Suprapubic skin (tissue), 4 donors: ENCODE measurements at regions not wholly inside any gene's neighbourhood (a gene's known extent, or its start where the extent isn't known, plus 50 kb on each side); places are given as distances from the start of the nearest gene placed in this dataset.

Source experiments
- DNase-seq, 2 donors: peaks; one replicate each; pipeline ENCODE4 v3.0.0-alpha.2; 2019; ENCODE audit warnings: low spot score in 2 of 2
- H3K27ac ChIP-seq: fragments of 200-600 bp; sonication (generic); one replicate; pipeline ENCODE4 v1.5.1; 2019
- H3K27me3 ChIP-seq: fragments of 200-600 bp; sonication (generic); one replicate; pipeline ENCODE4 v1.5.1; 2019
- H3K36me3 ChIP-seq: fragments of 200-600 bp; sonication (generic); one replicate; pipeline ENCODE4 v1.5.1; 2019
- H3K4me1 ChIP-seq: fragments of 200-600 bp; sonication (generic); one replicate; pipeline ENCODE4 v1.5.1; 2019
- H3K4me3 ChIP-seq: fragments of 200-600 bp; sonication (generic); one replicate; pipeline ENCODE4 v1.5.1; 2019; ENCODE audit warnings: mild to moderate bottlenecking
- H3K9me3 ChIP-seq: fragments of 200-600 bp; sonication (generic); one replicate; pipeline ENCODE4 v1.5.1; 2019
- EP300 ChIP-seq: sonication (generic); formaldehyde crosslinking; IDR thresholded peaks from one replicate; pipeline ENCODE4 v1.6.1; 2017; ENCODE audit warnings: antibody characterized with exemption
- POLR2A ChIP-seq, 2 donors: fragments of 450-650 bp; IDR thresholded peaks; one replicate each; pipeline ENCODE4 v1.6.1; 2017; ENCODE audit warnings: antibody characterized with exemption in 2 of 2, mild to moderate bottlenecking in 2 of 2, moderate library complexity in 2 of 2
- POLR2AphosphoS5 ChIP-seq, 3 donors: sonication (generic); formaldehyde crosslinking; IDR thresholded peaks; one replicate each; pipeline ENCODE4 v1.6.1; 2017; ENCODE audit warnings: antibody characterized with exemption in 3 of 3
- WGBS: methylation state at CpG from one replicate; pipeline ENCODE4 v1.1.5; 2018; 5-methylcytosine and 5-hydroxymethylcytosine counted together
- TF ChIP-seq, protein P1 (sequence below), 2 donors: fragments of 200-600 bp in 1 of 2; fragments of 450-650 bp in 1 of 2; sonication (generic) in 1 of 2; IDR thresholded peaks; one replicate each; pipeline ENCODE4 v1.5.1; 2016 to 2019; ENCODE audit warnings: antibody characterized with exemption in 2 of 2, mild to moderate bottlenecking in 1 of 2, moderate library complexity in 1 of 2

DNA sequence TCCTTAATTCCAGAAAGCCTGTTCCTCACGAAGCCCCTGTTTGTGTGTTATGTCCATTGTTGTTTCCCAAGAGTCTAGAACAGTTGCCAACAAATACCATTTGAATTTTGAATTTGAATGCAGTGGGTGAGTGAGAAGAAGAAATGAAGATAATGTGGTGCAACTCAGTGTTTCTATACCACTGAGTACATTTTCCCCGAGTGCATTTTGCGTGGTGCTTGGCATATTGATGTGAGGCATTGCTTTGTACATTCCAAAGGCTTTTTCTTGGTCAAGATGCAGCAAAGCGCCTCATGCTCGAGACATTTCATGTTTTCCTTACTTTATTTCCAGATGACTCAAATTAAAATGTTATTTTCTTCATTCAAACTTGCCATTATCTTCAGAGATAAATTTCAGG, 253.1 kb upstream of the RPS6KA3 start:
- Histone ChIP-seq H3K36me3 (no peaks in the 10 kb centered on the region), H3K27ac (no peak overlapping the region)
- WGBS, result 71% methylated on average over 5 of the region's 5 CpGs

DNA sequence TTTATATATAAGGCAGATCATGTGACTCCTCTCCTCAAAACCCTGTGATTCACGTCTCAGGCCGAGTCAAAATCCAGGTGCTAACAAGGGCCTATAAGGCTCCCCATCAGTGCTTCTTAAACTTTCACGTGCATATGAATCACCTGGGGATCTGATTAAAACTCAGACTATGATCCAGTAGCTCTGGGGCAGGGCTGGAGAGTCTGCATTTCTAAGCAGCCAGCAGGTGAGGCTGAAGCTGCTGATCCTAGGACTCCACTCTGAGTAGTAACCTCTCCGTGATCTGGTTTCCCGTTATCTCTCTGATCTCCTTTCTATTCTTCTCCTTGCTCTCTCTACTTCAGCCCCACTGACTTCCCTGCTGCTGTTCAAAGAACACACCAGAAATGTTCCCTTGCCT, 252.4 kb upstream of the RPS6KA3 start:
- no peaks in the 10 kb centered on the region for H3K27me3 ChIP-seq
- no peaks in the 10 kb centered on the region for H3K9me3 ChIP-seq
- no peak for DNase-seq
- H3K36me3 ChIP-seq, result no peaks in the 10 kb centered on the region
- H3K27ac ChIP-seq, result no peak overlapping the region
- no peaks in the 10 kb centered on the region for H3K4me1 ChIP-seq
- WGBS, result 48% methylated on average over 5 of the region's 5 CpGs
- TF ChIP-seq POLR2A (IDR thresholded peaks at IDR 0.05) (no peak), POLR2AphosphoS5 (IDR thresholded peaks at IDR 0.05) (no peak), EP300 (no peak)
- TF ChIP-seq, protein P1, sequence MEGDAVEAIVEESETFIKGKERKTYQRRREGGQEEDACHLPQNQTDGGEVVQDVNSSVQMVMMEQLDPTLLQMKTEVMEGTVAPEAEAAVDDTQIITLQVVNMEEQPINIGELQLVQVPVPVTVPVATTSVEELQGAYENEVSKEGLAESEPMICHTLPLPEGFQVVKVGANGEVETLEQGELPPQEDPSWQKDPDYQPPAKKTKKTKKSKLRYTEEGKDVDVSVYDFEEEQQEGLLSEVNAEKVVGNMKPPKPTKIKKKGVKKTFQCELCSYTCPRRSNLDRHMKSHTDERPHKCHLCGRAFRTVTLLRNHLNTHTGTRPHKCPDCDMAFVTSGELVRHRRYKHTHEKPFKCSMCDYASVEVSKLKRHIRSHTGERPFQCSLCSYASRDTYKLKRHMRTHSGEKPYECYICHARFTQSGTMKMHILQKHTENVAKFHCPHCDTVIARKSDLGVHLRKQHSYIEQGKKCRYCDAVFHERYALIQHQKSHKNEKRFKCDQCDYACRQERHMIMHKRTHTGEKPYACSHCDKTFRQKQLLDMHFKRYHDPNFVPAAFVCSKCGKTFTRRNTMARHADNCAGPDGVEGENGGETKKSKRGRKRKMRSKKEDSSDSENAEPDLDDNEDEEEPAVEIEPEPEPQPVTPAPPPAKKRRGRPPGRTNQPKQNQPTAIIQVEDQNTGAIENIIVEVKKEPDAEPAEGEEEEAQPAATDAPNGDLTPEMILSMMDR (IDR thresholded peaks at IDR 0.05), result no peak
- no peak overlapping the region for H3K4me3 ChIP-seq

More for the DNA sequence above, 253.1 kb upstream of the RPS6KA3 start:
- H3K9me3 ChIP-seq, result no peaks in the 10 kb centered on the region
- TF ChIP-seq, protein P1 (IDR thresholded peaks at IDR 0.05), result no peak
- TF ChIP-seq EP300, result no peak
- no peak for TF ChIP-seq POLR2A (IDR thresholded peaks at IDR 0.05)
- TF ChIP-seq POLR2AphosphoS5 (IDR thresholded peaks at IDR 0.05), result no peak
- no peaks in the 10 kb centered on the region for H3K27me3 ChIP-seq
- DNase-seq, result no peak
- no peak overlapping the region for H3K4me3 ChIP-seq
- no peaks in the 10 kb centered on the region for H3K4me1 ChIP-seq

DNA sequence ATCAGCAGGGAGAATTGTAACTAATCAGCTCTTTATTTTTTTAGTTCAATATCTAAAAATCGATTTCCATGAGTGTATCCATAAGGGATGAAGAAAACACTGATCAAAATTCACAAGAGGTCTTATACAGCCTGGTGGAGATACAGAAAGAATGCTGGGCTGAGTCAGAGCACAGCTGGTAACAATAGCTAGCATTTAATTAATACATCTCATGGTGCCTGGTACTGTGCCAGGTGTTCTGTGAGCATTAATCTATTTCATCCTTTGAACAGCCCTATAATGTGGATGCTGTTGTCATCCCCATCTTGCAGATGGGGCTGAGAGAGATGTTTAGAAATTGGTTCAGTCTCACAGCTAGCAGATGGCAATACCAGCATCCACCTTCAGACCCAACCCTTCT, 250.9 kb upstream of the RPS6KA3 start:
- H3K4me1 ChIP-seq, result no peaks in the 10 kb centered on the region
- DNase-seq, result no peak
- no peak overlapping the region for H3K27ac ChIP-seq
- 48% methylated on average over 1 of the region's 1 CpG for WGBS
- H3K27me3 ChIP-seq, result no peaks in the 10 kb centered on the region
- H3K9me3 ChIP-seq, result no peaks in the 10 kb centered on the region
- no peaks in the 10 kb centered on the region for H3K36me3 ChIP-seq
- H3K4me3 ChIP-seq, result no peak overlapping the region
- no peak for TF ChIP-seq POLR2AphosphoS5 (IDR thresholded peaks at IDR 0.05)
- TF ChIP-seq, protein P1 (IDR thresholded peaks at IDR 0.05), result no peak
- TF ChIP-seq POLR2A (IDR thresholded peaks at IDR 0.05), result no peak
- TF ChIP-seq EP300, result no peak

DNA sequence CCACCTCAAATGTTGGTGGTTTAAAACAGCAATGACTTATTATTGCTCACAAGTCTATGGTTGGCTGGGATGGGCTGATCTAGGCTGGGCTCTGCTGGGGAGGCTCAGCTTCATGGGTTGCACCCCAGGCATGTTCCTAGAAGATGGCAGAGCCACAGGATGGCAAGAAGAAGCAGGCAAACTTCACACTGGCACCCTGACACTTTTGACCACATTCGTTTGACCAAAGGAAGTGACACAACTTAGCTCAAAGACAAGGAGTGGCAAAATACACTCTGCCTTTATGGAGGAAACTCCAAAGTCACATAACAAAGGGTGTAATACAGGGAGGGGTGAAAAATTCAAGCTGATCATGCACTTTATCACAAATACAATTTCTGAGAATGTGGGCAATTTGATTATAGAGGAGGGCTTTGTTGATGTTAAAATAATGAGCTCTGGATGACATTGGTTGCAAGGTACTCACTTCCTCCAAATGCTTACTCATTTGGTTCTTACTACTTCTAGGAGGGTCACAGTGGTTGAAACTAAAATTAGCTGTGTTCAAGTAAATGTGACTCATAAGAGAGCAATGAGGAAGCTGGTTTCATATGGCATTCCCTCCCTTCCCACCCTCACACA, 249.2 kb upstream of the RPS6KA3 start:
- Histone ChIP-seq H3K4me1 (no peaks in the 10 kb centered on the region), H3K27ac (no peak overlapping the region), H3K27me3 (no peaks in the 10 kb centered on the region), H3K9me3 (no peaks in the 10 kb centered on the region), H3K4me3 (no peak overlapping the region), H3K36me3 (no peaks in the 10 kb centered on the region)
- no peak for DNase-seq
- 40% methylated on average over 1 of the region's 1 CpG for WGBS
- TF ChIP-seq POLR2A (IDR thresholded peaks at IDR 0.05), result no peak
- TF ChIP-seq, protein P1 (IDR thresholded peaks at IDR 0.05), result no peak
- no peak for TF ChIP-seq POLR2AphosphoS5 (IDR thresholded peaks at IDR 0.05)
- no peak for TF ChIP-seq EP300

DNA sequence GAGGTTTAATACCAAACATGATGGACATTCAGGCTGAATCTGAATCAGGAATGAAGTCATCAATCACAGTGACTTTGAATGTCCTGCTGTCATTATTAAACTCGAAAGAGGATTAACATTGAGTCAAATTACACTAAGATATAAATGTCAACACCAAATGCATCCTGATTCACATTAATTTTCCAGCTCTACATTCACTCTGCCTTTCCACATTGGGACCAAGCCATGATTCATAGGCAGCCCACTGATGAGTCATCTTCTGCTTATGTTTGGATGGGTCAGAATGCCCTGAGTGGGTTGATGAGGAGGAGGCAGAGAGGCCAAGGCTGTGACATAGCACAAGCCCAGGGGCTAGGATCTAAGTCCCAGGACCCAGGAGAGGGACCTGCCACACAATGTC, 247.6 kb upstream of the RPS6KA3 start:
- no peak overlapping the region for H3K4me3 ChIP-seq
- 22% methylated on average over 1 of the region's 1 CpG for WGBS

More for the DNA sequence above, 247.6 kb upstream of the RPS6KA3 start:
- H3K27me3 ChIP-seq, result no peaks in the 10 kb centered on the region
- no peaks in the 10 kb centered on the region for H3K9me3 ChIP-seq
- no peak for DNase-seq
- H3K36me3 ChIP-seq, result no peaks in the 10 kb centered on the region
- no peak overlapping the region for H3K27ac ChIP-seq
- H3K4me1 ChIP-seq, result no peaks in the 10 kb centered on the region
- no peak for TF ChIP-seq EP300
- TF ChIP-seq, protein P1 (IDR thresholded peaks at IDR 0.05), result no peak
- no peak for TF ChIP-seq POLR2AphosphoS5 (IDR thresholded peaks at IDR 0.05)
- no peak for TF ChIP-seq POLR2A (IDR thresholded peaks at IDR 0.05)
